SK-N-SH treated with all-trans-retinoic acid at 6 μM for 48 hours (cell line): ENCODE measurements at regions not wholly inside any gene's neighbourhood (a gene's known extent, or its start where the extent isn't known, plus 50 kb on each side); places are given as distances from the start of the nearest gene placed in this dataset.

Source experiments
- ATAC-seq: fragments of 200-7000 bp; cut with Tn5 transposase; 3 replicates; pipeline ENCODE4 v1.9.1; 2020; ENCODE audit warnings: mild to moderate bottlenecking, moderate library complexity
- ARNTL ChIP-seq: fragments of 450-650 bp; formaldehyde crosslinking; IDR thresholded peaks from 2 replicates; pipeline ENCODE4 v1.5.0; 2020; ENCODE audit warnings: low read depth, mild to moderate bottlenecking, moderate library complexity, borderline replicate concordance
- BACH2 ChIP-seq: fragments of 250-450 bp; sonication (Bioruptor Pico); IDR thresholded peaks from 2 replicates; pipeline ENCODE4 v1.9.0; 2021; ENCODE audit warnings: mild to moderate bottlenecking, borderline replicate concordance
- CREB5 ChIP-seq: fragments of 250-450 bp; sonication (Bioruptor Pico); IDR thresholded peaks from 2 replicates; pipeline ENCODE4 v1.5.1; 2020; ENCODE audit warnings: low read depth, mild to moderate bottlenecking, moderate library complexity
- CSDC2 ChIP-seq: fragments of 250-450 bp; sonication (Bioruptor Pico); IDR thresholded peaks from 2 replicates; pipeline ENCODE4 v1.5.0; 2020; ENCODE audit warnings: mild to moderate bottlenecking, moderate library complexity
- CSRNP3 ChIP-seq: fragments of 250-450 bp; sonication (Bioruptor Pico); IDR thresholded peaks from 2 replicates; pipeline ENCODE4 v1.5.1; 2021; ENCODE audit warnings: mild to moderate bottlenecking, moderate library complexity
- ESRRG ChIP-seq: fragments of 250-450 bp; sonication (Bioruptor Pico); IDR thresholded peaks from 2 replicates; pipeline ENCODE4 v1.6.1; 2021; ENCODE audit warnings: mild to moderate bottlenecking
- GLIS3 ChIP-seq: fragments of 250-450 bp; sonication (Bioruptor Pico); IDR thresholded peaks from 2 replicates; pipeline ENCODE4 v1.5.0; 2020; ENCODE audit warnings: mild to moderate bottlenecking, moderate library complexity
- ISL1 ChIP-seq: fragments of 250-450 bp; sonication (Bioruptor Pico); IDR thresholded peaks from 2 replicates; pipeline ENCODE4 v2.1.2; 2022; ENCODE audit warnings: mild to moderate bottlenecking, moderate library complexity
- OSR1 ChIP-seq: fragments of 250-450 bp; sonication (Bioruptor Pico); IDR thresholded peaks from 2 replicates; pipeline ENCODE4 v1.8.0; 2022; ENCODE audit warnings: moderate library complexity, mild to moderate bottlenecking, inconsistent platforms
- PATZ1 ChIP-seq: fragments of 250-450 bp; sonication (Bioruptor Pico); IDR thresholded peaks from 2 replicates; pipeline ENCODE4 v1.8.0; 2020; ENCODE audit warnings: mild to moderate bottlenecking, moderate library complexity, borderline replicate concordance
- PPARA ChIP-seq: fragments of 250-450 bp; sonication (Bioruptor Pico); IDR thresholded peaks from 2 replicates; pipeline ENCODE4 v1.5.0; 2020; ENCODE audit warnings: mild to moderate bottlenecking, borderline replicate concordance
- RARB ChIP-seq: fragments of 250-450 bp; sonication (Bioruptor Pico); IDR thresholded peaks from 2 replicates; pipeline ENCODE4 v1.8.0; 2021; ENCODE audit warnings: mild to moderate bottlenecking, moderate library complexity
- SNAI2 ChIP-seq: fragments of 250-450 bp; sonication (Bioruptor Pico); IDR thresholded peaks from 2 replicates; pipeline ENCODE4 v1.5.0; 2020; ENCODE audit warnings: mild to moderate bottlenecking, moderate library complexity
- TCF4 ChIP-seq: fragments of 250-450 bp; sonication (Bioruptor Pico); IDR thresholded peaks from 2 replicates; pipeline ENCODE4 v1.8.0; 2021; ENCODE audit warnings: mild to moderate bottlenecking, moderate library complexity, borderline replicate concordance
- TOX ChIP-seq: fragments of 250-450 bp; sonication (Bioruptor Pico); IDR thresholded peaks from 2 replicates; pipeline ENCODE4 v1.8.0; 2021; ENCODE audit warnings: mild to moderate bottlenecking, moderate library complexity, borderline replicate concordance
- TSHZ2 ChIP-seq: fragments of 250-450 bp; sonication (Bioruptor Pico); IDR thresholded peaks from 2 replicates; pipeline ENCODE4 v1.5.0; 2020; ENCODE audit warnings: mild to moderate bottlenecking, moderate library complexity
- ZC3H10 ChIP-seq: fragments of 250-450 bp; sonication (Bioruptor Pico); IDR thresholded peaks from 2 replicates; pipeline ENCODE4 v1.5.1; 2021; ENCODE audit warnings: mild to moderate bottlenecking, moderate library complexity
- ZFP3 ChIP-seq: fragments of 250-450 bp; sonication (Bioruptor Pico); IDR thresholded peaks from 2 replicates; pipeline ENCODE4 v1.5.0; 2020; ENCODE audit warnings: mild to moderate bottlenecking, moderate library complexity
- ZFP30 ChIP-seq: fragments of 450-650 bp; formaldehyde crosslinking; IDR thresholded peaks from 2 replicates; pipeline ENCODE4 v1.5.0; 2022; ENCODE audit warnings: mild to moderate bottlenecking, moderate library complexity
- ZNF565 ChIP-seq: fragments of 450-650 bp; formaldehyde crosslinking; conservative IDR thresholded peaks from 2 replicates; pipeline ENCODE4 v1.5.0; 2020; ENCODE audit warnings: low read depth, mild to moderate bottlenecking, moderate library complexity
- ZNF70 ChIP-seq: fragments of 450-650 bp; formaldehyde crosslinking; IDR thresholded peaks from 2 replicates; pipeline ENCODE4 v1.5.0; 2020; ENCODE audit warnings: mild to moderate bottlenecking, moderate library complexity
- ZNF8 ChIP-seq: fragments of 450-650 bp; formaldehyde crosslinking; IDR thresholded peaks from 2 replicates; pipeline ENCODE4 v1.5.0; 2020; ENCODE audit warnings: mild to moderate bottlenecking, moderate library complexity

- TF ChIP-seq ISL1 (peak; percentile 53; the same call in 1 of the 2 replicates), CREB5 (CRISPR knock-in tag) (no peak), CSDC2 (CRISPR knock-in tag) (no peak), GLIS3 (CRISPR knock-in tag) (no peak), ZNF70 (CRISPR knock-in tag) (no peak), PATZ1 (CRISPR knock-in tag) (no peak)
- peak; percentile 60 for ATAC-seq
These were observed 200.0 kb upstream of the ANKRD55 start for GRCh38 chr5:56433039-56433617.

- TF ChIP-seq PPARA: no peak
- TF ChIP-seq ZNF565 (CRISPR knock-in tag): no peak
- TF ChIP-seq BACH2 (CRISPR knock-in tag): no peak
- TF ChIP-seq ZNF8 (CRISPR knock-in tag): no peak
- no peak for TF ChIP-seq TSHZ2
- TF ChIP-seq ZFP30 (CRISPR knock-in tag): no peak
- no peak for TF ChIP-seq CREB5 (CRISPR knock-in tag)
- no peak for TF ChIP-seq OSR1 (CRISPR knock-in tag)
- no peak for TF ChIP-seq ZNF70 (CRISPR knock-in tag)
- TF ChIP-seq RARB (CRISPR knock-in tag): no peak
- TF ChIP-seq PATZ1 (CRISPR knock-in tag): no peak
- TF ChIP-seq ESRRG (CRISPR knock-in tag): no peak
- no peak for TF ChIP-seq SNAI2 (CRISPR knock-in tag)
- TF ChIP-seq TCF4 (CRISPR knock-in tag): no peak
- no peak for TF ChIP-seq ZC3H10
- no peak; the same call in 2 of the 3 replicates for ATAC-seq
These were observed 199.2 kb upstream of the ANKRD55 start for GRCh38 chr5:56432321-56432720.

- TF ChIP-seq CREB5 (CRISPR knock-in tag): no peak
- no peak for TF ChIP-seq RARB (CRISPR knock-in tag)
- no peak for TF ChIP-seq ZNF8 (CRISPR knock-in tag)
- no peak for TF ChIP-seq ESRRG (CRISPR knock-in tag)
- no peak for TF ChIP-seq OSR1 (CRISPR knock-in tag)
- TF ChIP-seq CSRNP3: no peak
- no peak for TF ChIP-seq BACH2 (CRISPR knock-in tag)
- no peak for TF ChIP-seq ARNTL (CRISPR knock-in tag)
- no peak for TF ChIP-seq ZFP3 (CRISPR knock-in tag)
- no peak for TF ChIP-seq TSHZ2
- no peak for TF ChIP-seq SNAI2 (CRISPR knock-in tag)
- TF ChIP-seq ZFP30 (CRISPR knock-in tag): no peak
- no peak for TF ChIP-seq PPARA
- no peak for TF ChIP-seq TOX (CRISPR knock-in tag)
- no peak for TF ChIP-seq ZNF70 (CRISPR knock-in tag)
- ATAC-seq: no peak
These were observed 197.3 kb upstream of the ANKRD55 start for GRCh38 chr5:56430422-56430821.
